H1 (cell line): ENCODE measurements at regions not wholly inside any gene's neighbourhood (a gene's known extent, or its start where the extent isn't known, plus 50 kb on each side); places are given as distances from the start of the nearest gene placed in this dataset.

Experiments used
- CTCF ChIA-PET: fragments of 300-600 bp; sonication (Branson Sonifier 250); formaldehyde crosslinking; loops from one replicate; lab custom pipeline; 2021; ENCODE audit not compliant: partially characterized antibody; lab: Charles Lee
- POLR2A ChIA-PET: fragments of 300-600 bp; sonication (Branson Sonifier 250); formaldehyde crosslinking; loops from one replicate; lab custom pipeline; 2021; ENCODE audit warnings: inconsistent platforms; ENCODE audit not compliant: partially characterized antibody; lab: Charles Lee
- DNase-seq, 2 experiments: peaks; one replicate each; pipeline versions ENCODE4 v3.0.0 to v3.0.0-alpha.2; 2010 to 2022; ENCODE audit warnings: low spot score in 2 of 2, low read depth in 1 of 2, mixed read lengths in 1 of 2
- FAIRE-seq: peaks from 2 replicates; lab custom pipeline; 2011; peaks lifted over from hg19 to GRCh38; lab: Jason Lieb, UNC
- H2AFZ ChIP-seq: 2 replicates; pipeline ENCODE4 v1.8.1; 2012; ENCODE audit warnings: low read length, inconsistent platforms
- H2AK5ac ChIP-seq: 2 replicates; pipeline ENCODE4 v1.6.1; 2013; ENCODE audit warnings: low read depth, low read length
- H2BK120ac ChIP-seq: replicated peaks from 2 replicates; pipeline ENCODE3; 2013; ENCODE audit warnings: low read depth, low read length, inconsistent platforms
- H2BK12ac ChIP-seq: 2 replicates; pipeline ENCODE4 v1.6.1; 2013; ENCODE audit warnings: low read depth, low read length
- H2BK15ac ChIP-seq: 2 replicates; pipeline ENCODE4 v1.6.1; 2013; ENCODE audit warnings: low read length
- H2BK20ac ChIP-seq: 2 replicates; pipeline ENCODE4 v1.6.1; 2013; ENCODE audit warnings: low read length
- H2BK5ac ChIP-seq: 2 replicates; pipeline ENCODE4 v1.6.1; 2013; ENCODE audit warnings: low read depth, low read length
- H3K14ac ChIP-seq: 2 replicates; pipeline ENCODE4 v1.6.1; 2013; ENCODE audit warnings: inconsistent platforms; ENCODE audit not compliant: insufficient read length
- H3K18ac ChIP-seq: 2 replicates; pipeline ENCODE4 v1.6.1; 2013; ENCODE audit warnings: low read length; ENCODE audit errors: extremely low read depth
- H3K23ac ChIP-seq: 2 replicates; pipeline ENCODE4 v1.6.1; 2013; ENCODE audit warnings: inconsistent platforms; ENCODE audit not compliant: insufficient read length
- H3K23me2 ChIP-seq: 2 replicates; pipeline ENCODE4 v1.6.1; 2013; ENCODE audit warnings: low read depth, low read length
- H3K27ac ChIP-seq: 2 replicates; pipeline ENCODE4 v1.6.1; 2011; ENCODE audit warnings: low read depth, low read length, inconsistent platforms
- H3K27me3 ChIP-seq, 4 experiments: replicated peaks in 1 of 4; 1 replicate in 1 of 4; 2 replicates in 3 of 4; pipeline versions ENCODE4 v1.6.1 to v1.8.1; 2011 to 2013; ENCODE audit warnings: low read length in 3 of 4, mild to moderate bottlenecking in 3 of 4, inconsistent platforms in 2 of 4, mixed read lengths in 2 of 4, moderate library complexity in 1 of 4; ENCODE audit not compliant: control insufficient read depth in 3 of 4, insufficient read depth in 3 of 4; ENCODE audit errors: extremely low read depth in 1 of 4
- H3K36me3 ChIP-seq, 4 experiments: 2 replicates each; pipeline versions ENCODE4 v1.6.1 to v1.8.1; 2011 to 2013; ENCODE audit warnings: mild to moderate bottlenecking in 4 of 4, low read length in 3 of 4, moderate library complexity in 2 of 4, control low read depth in 1 of 4, inconsistent platforms in 1 of 4; ENCODE audit not compliant: insufficient read depth in 4 of 4, control insufficient read depth in 2 of 4
- H3K4ac ChIP-seq: replicated peaks from 2 replicates; pipeline ENCODE3; 2013; ENCODE audit warnings: low read length, low read depth, mixed read lengths, inconsistent platforms; ENCODE audit not compliant: insufficient read length
- H3K4me1 ChIP-seq, 4 experiments: replicated peaks in 1 of 4; 1 replicate in 1 of 4; 2 replicates in 3 of 4; pipeline versions ENCODE4 v1.6.1 to v1.8.1; 2011 to 2013; ENCODE audit warnings: low read length in 3 of 4, inconsistent platforms in 2 of 4, mixed read lengths in 1 of 4; ENCODE audit not compliant: insufficient read depth in 4 of 4, control insufficient read depth in 3 of 4
- H3K4me2 ChIP-seq, 2 experiments: 2 replicates each; pipeline versions ENCODE4 v1.6.1 to v1.8.1; 2011 to 2013; ENCODE audit warnings: low read depth in 2 of 2, low read length in 2 of 2, control low read depth in 1 of 2, inconsistent platforms in 1 of 2, mild to moderate bottlenecking in 1 of 2; ENCODE audit not compliant: insufficient read depth in 1 of 2
- H3K4me3 ChIP-seq, 4 experiments: fragments of 200-600, 300-600 bp in 1 of 4; sonication (generic), shearing (Covaris generic), sonication (Bioruptor Twin) in 1 of 4; 2 replicates each; pipeline versions ENCODE4 v1.5.1 to v1.8.1; 2011 to 2016; ENCODE audit warnings: low read length in 4 of 4, low read depth in 3 of 4, control low read depth in 2 of 4, inconsistent platforms in 2 of 4, mild to moderate bottlenecking in 2 of 4, mixed read lengths in 1 of 4, moderate library complexity in 1 of 4; ENCODE audit not compliant: insufficient read depth in 2 of 4; ENCODE audit errors: extremely low read depth in 1 of 4
- H3K56ac ChIP-seq: replicated peaks from 2 replicates; pipeline ENCODE3; 2013; ENCODE audit warnings: low read depth, mild to moderate bottlenecking, mixed read lengths, low read length, inconsistent platforms; ENCODE audit not compliant: insufficient read length
- H3K79me1 ChIP-seq: 2 replicates; pipeline ENCODE4 v1.6.1; 2013; ENCODE audit warnings: low read depth, low read length, control low read depth
- H3K79me2 ChIP-seq, 2 experiments: 2 replicates each; pipeline versions ENCODE4 v1.6.1 to v1.8.1; 2012 to 2013; ENCODE audit warnings: low read length in 2 of 2, mild to moderate bottlenecking in 2 of 2, inconsistent platforms in 1 of 2; ENCODE audit not compliant: insufficient read depth in 2 of 2, control insufficient read depth in 1 of 2
- H3K9ac ChIP-seq, 4 experiments: replicated peaks in 1 of 4; 1 replicate in 1 of 4; 2 replicates in 3 of 4; pipeline versions ENCODE4 v1.6.1 to v1.8.1; 2011 to 2013; ENCODE audit warnings: low read depth in 3 of 4, low read length in 3 of 4, control low read depth in 2 of 4, mild to moderate bottlenecking in 2 of 4, moderate library complexity in 2 of 4, inconsistent platforms in 1 of 4; ENCODE audit errors: extremely low read depth in 1 of 4
- H3K9me3 ChIP-seq, 2 experiments: 2 replicates each; pipeline versions ENCODE4 v1.6.1 to v1.8.1; 2012 to 2013; ENCODE audit warnings: mild to moderate bottlenecking in 2 of 2, moderate library complexity in 2 of 2, control low read depth in 1 of 2, inconsistent platforms in 1 of 2, low read depth in 1 of 2, low read length in 1 of 2, mixed read lengths in 1 of 2; ENCODE audit not compliant: insufficient read depth in 2 of 2
- H4K20me1 ChIP-seq, 2 experiments: replicated peaks in 1 of 2; 2 replicates each; pipeline versions ENCODE3 to v1.8.1; 2011 to 2013; ENCODE audit warnings: inconsistent platforms in 2 of 2, low read length in 2 of 2, mild to moderate bottlenecking in 1 of 2; ENCODE audit not compliant: insufficient read depth in 2 of 2, control insufficient read depth in 1 of 2
- H4K5ac ChIP-seq: 2 replicates; pipeline ENCODE4 v1.6.1; 2013; ENCODE audit warnings: low read length, low read depth, mixed read lengths, inconsistent platforms; ENCODE audit not compliant: insufficient read length
- H4K8ac ChIP-seq: 2 replicates; pipeline ENCODE4 v1.8.0; 2013; ENCODE audit warnings: mild to moderate bottlenecking, moderate library complexity, low read length, inconsistent platforms; ENCODE audit not compliant: insufficient read depth; ENCODE audit errors: extremely low read depth
- H4K91ac ChIP-seq: replicated peaks from 2 replicates; pipeline ENCODE3; 2013; ENCODE audit warnings: low read length, mixed read lengths, inconsistent platforms; ENCODE audit not compliant: insufficient read length
- BRCA1 ChIP-seq: IDR thresholded peaks from 2 replicates; pipeline ENCODE4 v1.6.1; 2012; ENCODE audit warnings: low read depth, low read length, improper control_type of control experiment
- CBX5 ChIP-seq: fragments of 300-800, 300-1000 bp; sonication (generic); IDR thresholded peaks from 2 replicates; pipeline ENCODE4 v1.7.1; 2016; ENCODE audit warnings: antibody characterized with exemption, low read length, low read depth
- CBX8 ChIP-seq: fragments of 300-800, 300-1000 bp; sonication (generic); IDR thresholded peaks from 2 replicates; pipeline ENCODE4 v1.7.1; 2016; ENCODE audit warnings: low read depth, low read length, borderline replicate concordance
- CHD1 ChIP-seq: IDR thresholded peaks from 2 replicates; pipeline ENCODE4 v1.6.1; 2012; ENCODE audit warnings: low read depth, low read length, improper control_type of control experiment
- JUN ChIP-seq: IDR thresholded peaks from 2 replicates; pipeline ENCODE4 v1.6.1; 2011; ENCODE audit warnings: low read depth, mild to moderate bottlenecking, improper control_type of control experiment, low read length
- NRF1 ChIP-seq: IDR thresholded peaks from 2 replicates; pipeline ENCODE4 v1.6.1; 2011; ENCODE audit warnings: mild to moderate bottlenecking, low read depth, low read length, improper control_type of control experiment
- RNF2 ChIP-seq: fragments of 200-900, 300-1000 bp; sonication (generic); IDR thresholded peaks from 2 replicates; pipeline ENCODE4 v1.7.1; 2016; ENCODE audit warnings: borderline replicate concordance, low read depth, mild to moderate bottlenecking, antibody characterized with exemption, low read length; ENCODE audit not compliant: poor library complexity, severe bottlenecking; ENCODE audit errors: missing control alignments
- TAF1 ChIP-seq: IDR thresholded peaks from 2 replicates; pipeline ENCODE4 v1.6.1; 2011; ENCODE audit warnings: mild to moderate bottlenecking, low read depth, low read length
- TCF12 ChIP-seq: IDR thresholded peaks from 2 replicates; pipeline ENCODE4 v1.6.1; 2011; ENCODE audit warnings: low read depth, mild to moderate bottlenecking, low read length
- WGBS, 2 experiments: shearing (Covaris generic) in 1 of 2; methylation state at CpG; one replicate each; pipeline versions ENCODE4 v1.1.6 to v1.1.7; 2013 to 2015; ENCODE audit warnings: low lambda C conversion rate in 2 of 2, mixed read lengths in 2 of 2, inconsistent platforms in 1 of 2, low coverage in 1 of 2, missing lambda C conversion rate in 1 of 2; ENCODE audit not compliant: insufficient replicate concordance in 2 of 2, insufficient coverage in 1 of 2, insufficient read length in 1 of 2; ENCODE audit errors: extremely low coverage in 1 of 2, missing lambda C conversion rate in 1 of 2; 5-methylcytosine and 5-hydroxymethylcytosine counted together
- TF ChIP-seq, protein P1 (sequence below): IDR thresholded peaks from 2 replicates; pipeline ENCODE4 v1.6.1; 2011; ENCODE audit warnings: low read depth, mild to moderate bottlenecking, low read length; ENCODE audit not compliant: insufficient read depth

- Histone ChIP-seq H2BK12ac (no peak overlapping the region), H2BK20ac (no peak overlapping the region), H2AFZ (no peak overlapping the region), H3K4me3 (no peak overlapping the region), H4K20me1 (no peaks in the 10 kb centered on the region)
- TF ChIP-seq CHD1, result no peak
- no peak for TF ChIP-seq JUN
- TF ChIP-seq NRF1, result no peak
- TF ChIP-seq CBX5, result no peak
- TF ChIP-seq BRCA1, result no peak
- no peak for TF ChIP-seq RNF2
- TF ChIP-seq, protein P1, sequence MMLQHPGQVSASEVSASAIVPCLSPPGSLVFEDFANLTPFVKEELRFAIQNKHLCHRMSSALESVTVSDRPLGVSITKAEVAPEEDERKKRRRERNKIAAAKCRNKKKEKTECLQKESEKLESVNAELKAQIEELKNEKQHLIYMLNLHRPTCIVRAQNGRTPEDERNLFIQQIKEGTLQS, result no peak
- TF ChIP-seq TAF1, result no peak
- TF ChIP-seq TCF12, result no peak
- no peak for TF ChIP-seq CBX8
- TF ChIP-seq, all 59 proteins: peak for 0
- 0 out of 4 replicates have a peak, but pooled peaks cover 0 to 4% of the 10 kb centered on the region in 2 experiments for H3K9me3 ChIP-seq
- no peak overlapping the region for H2BK120ac ChIP-seq
- CTCF ChIA-PET, result no interaction called here
- H3K14ac ChIP-seq, result no peak overlapping the region
- no peak overlapping the region for H3K18ac ChIP-seq
- no peaks in the 10 kb centered on the region for H3K79me2 ChIP-seq
- no peak for DNase-seq
- H3K27ac ChIP-seq, result no peak overlapping the region
- POLR2A ChIA-PET, result no interaction called here
- no peaks in the 10 kb centered on the region for H3K23me2 ChIP-seq
- no peak overlapping the region for H2BK5ac ChIP-seq
- H3K4me1 ChIP-seq, result no peaks in the 10 kb centered on the region
- no peak overlapping the region for H2BK15ac ChIP-seq
- no peak overlapping the region for H4K8ac ChIP-seq
- no peaks in the 10 kb centered on the region; a peak in 1 of 8 replicates for H3K36me3 ChIP-seq
- H3K4me2 ChIP-seq, result no peak overlapping the region
- no peak overlapping the region for H4K91ac ChIP-seq
- no peaks in the 10 kb centered on the region for H3K27me3 ChIP-seq
- 85% methylated on average over 1 of the region's 1 CpG; no CpG with 5 or more reads in 1 of the 2 experiments for WGBS, 2 experiments
- H3K23ac ChIP-seq, result no peak overlapping the region
- no peak overlapping the region for H4K5ac ChIP-seq
- no peak overlapping the region for H3K56ac ChIP-seq
- no peak overlapping the region for H2AK5ac ChIP-seq
- no peak overlapping the region for H3K4ac ChIP-seq
- no peaks in the 10 kb centered on the region for H3K79me1 ChIP-seq
- FAIRE-seq, result no peak
- H3K9ac ChIP-seq, result no peak overlapping the region
Measured at GRCh38 chr11:25247336-25247735, 750.5 kb downstream of the LUZP2 start.
